CD4-positive, alpha-beta T cell treated with Interleukin-17A for 4 hours (primary cell): ENCODE measurements at regions not wholly inside any gene's neighbourhood (a gene's known extent, or its start where the extent isn't known, plus 50 kb on each side); places are given as distances from the start of the nearest gene placed in this dataset.

ENCODE experiments used
- DNase-seq: peaks from one replicate; pipeline ENCODE4 v3.0.0-alpha.2; 2020; ENCODE audit warnings: mixed read lengths

DNA sequence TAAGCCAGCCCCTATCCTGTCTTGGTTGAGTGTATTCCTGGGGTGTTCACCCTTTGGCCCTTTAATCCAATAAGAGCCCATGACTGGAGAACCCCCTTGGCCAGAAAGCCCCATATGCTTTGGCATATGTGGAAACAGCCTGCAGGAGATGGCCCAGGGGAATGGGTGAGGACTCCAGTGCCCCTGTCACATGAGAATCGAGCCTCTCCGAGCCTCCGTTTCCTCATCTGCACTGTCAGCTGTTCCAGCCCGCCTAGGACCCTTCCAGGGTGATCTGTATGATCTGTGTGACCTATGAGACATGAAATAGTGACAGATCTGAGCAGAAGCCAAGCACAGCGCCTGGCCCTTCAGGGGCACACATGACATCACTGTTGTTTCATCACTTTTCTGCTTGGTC, 300.7 kb downstream of the ZNF536 start:
- DNase-seq: no peak

DNA sequence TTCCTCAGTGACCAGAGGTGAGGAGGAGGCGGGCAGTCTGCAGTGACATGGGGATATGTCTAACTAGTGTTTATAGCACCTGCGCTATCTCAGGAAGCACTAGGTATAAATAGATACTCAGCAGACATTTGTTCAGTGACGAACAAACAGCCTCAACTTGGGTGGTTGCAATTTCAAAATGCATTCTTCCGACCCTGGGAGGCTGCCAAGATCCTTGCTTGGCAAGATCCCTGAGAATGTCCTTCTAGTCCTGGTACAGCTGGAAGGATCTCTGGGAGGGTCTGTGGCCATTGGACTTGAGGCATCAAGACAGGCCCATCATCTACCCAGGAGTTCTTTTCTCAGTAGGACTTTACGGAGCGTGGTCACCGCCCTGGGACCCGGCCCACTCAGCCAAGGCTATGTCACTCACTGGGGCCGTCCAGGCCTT, 299.5 kb downstream of the ZNF536 start:
- no peak for DNase-seq

DNA sequence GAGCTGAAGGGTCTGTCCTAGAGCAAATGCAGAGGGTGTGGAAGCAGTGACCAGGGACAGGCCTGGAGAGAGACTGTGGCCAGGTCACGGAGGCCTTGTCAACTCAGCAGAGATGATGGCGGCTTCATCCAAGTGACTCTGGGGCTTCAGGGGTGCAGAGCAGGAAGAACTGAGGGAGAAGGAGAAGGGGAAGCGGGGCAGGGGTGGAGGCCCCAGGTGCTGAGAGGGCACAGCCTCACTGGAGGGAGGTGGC, 299.1 kb downstream of the ZNF536 start:
- DNase-seq: no peak

DNA sequence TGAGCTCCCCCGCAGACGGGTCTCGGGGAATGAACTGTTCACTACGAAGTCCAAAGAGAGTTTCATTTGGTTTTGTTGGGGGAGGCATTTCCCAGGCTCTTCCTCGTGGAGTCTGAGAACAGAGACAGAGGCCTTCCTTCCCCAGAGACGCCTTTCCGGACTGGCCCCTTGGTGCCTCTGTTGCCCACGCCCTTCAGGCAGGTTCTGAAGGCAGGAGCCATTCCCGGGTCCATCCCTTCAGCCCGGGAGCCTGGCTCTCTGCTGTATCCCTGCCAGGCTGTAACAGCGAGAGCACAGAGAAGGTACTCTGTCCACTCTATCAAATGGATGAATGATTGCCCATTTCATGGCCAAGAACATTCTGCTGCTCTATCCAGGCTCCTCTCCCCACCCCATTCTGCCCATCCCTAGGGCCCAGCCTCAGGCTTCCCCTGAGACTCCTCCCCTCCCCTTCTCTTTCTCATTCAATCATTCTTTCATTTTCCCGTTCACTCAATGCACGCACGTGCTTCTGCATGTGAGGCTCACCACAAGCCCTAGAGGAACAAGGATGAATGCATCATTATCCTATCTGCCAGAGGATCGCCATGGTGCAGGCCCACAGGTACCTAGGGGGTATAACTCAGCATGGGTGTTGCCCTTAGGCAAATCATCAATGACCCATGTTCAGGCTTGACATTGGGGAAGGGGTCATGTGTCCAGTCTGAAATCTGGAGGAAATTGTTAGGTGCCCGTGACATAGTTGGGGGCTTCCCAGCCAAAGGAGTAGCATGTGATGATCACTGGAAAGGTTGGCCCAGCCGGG, 298.6 kb downstream of the ZNF536 start:
- DNase-seq: no peak

DNA sequence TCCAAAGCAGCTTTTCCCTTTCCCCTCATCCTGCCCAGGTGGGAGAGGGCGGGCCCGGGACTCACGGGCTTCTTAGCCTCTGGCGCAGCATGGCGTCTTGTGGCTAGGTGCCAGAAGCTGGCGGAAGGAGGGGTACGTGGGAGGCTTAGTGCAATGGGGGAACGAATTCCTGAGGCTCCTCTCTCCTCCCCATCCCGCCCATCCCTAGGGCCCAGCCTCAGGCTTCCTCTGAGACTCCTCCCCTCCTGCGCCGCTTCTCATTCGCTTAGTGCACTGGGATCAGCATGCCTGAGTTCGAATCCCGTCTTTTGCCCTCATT, 297.8 kb downstream of the ZNF536 start:
- DNase-seq: no peak

DNA sequence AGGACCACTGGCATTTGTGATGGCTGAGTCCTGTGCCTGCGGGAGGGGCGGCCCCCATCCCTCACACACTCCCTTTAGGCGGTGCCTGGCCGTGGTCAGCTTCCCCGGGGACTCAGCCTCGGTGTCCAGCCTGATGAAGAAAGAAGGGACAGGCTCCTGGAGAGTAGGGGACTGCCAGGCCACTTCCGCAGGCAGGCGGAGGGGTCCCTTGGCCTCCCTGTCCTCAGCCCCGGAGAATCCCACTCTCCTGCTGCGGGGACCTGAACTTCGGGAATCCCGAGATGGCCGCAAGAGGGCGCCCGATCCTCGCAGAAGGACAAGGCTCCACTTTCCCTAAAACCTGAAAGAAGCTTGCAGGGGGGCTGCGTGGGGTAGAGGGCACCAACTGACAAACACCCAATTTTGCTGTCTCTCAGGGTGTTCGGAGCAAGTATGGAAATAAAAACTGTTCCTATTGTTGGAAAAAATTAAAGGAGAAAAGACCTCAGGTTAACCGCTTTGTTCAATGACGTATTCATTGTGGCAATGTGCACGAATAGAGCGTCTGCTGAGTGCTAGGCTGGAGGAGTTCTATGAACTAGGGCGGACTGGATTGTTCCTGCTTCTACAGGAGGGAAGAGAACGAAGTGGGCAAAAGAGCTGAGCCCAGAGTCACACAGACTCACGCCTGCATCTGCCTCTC, 297.3 kb downstream of the ZNF536 start:
- peak; percentile 56 for DNase-seq

DNA sequence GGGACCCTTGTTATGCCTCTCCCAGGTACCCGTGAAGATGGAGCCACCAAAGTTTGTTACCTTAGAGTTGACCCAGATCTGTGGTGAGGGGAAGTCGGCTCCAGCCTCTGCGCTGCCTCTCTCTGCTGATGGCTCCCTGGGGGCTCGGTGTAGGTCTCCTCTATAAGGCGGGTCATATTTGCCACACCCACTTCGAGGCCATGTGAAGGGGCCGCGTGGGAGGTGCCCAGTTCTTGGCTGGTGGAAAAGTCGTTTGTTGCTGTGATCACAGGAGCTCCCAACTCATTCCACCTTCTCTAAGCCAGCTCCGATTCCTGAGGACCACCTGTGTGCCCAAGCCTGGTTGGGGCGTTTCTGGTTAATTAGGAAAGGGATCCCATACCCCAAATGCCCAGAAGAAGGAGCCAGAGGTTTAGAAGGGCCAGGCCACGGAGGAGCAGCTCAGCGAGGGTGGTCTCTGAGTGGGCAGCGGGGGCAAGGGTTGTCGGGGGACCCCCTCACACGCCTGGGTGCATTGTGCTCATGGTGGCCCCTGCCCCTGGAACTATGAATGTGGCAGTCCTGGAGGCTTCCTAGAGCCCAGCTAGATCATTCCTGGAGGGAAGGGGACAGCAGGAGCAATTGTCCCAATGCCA, 296.5 kb downstream of the ZNF536 start:
- DNase-seq: no peak

DNA sequence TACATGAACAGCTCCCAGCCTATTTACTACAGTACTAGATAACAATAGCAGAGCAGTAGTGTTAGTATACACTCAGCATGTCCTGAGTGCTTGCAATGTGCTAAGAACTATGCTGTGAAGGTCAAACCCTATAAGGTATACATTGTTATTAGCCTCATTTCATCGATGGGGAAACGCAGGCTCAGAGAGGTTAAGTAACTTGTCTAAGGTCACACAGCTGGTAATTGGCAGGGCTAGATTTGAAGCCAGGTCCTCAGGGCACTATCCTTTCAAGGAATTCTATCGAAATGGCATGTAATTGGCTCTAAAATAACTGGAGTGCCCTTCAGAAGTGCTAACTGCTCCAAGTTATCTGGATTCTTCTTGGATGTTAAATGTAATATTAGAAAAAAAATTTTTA, 295.6 kb downstream of the ZNF536 start:
- no peak for DNase-seq

DNA sequence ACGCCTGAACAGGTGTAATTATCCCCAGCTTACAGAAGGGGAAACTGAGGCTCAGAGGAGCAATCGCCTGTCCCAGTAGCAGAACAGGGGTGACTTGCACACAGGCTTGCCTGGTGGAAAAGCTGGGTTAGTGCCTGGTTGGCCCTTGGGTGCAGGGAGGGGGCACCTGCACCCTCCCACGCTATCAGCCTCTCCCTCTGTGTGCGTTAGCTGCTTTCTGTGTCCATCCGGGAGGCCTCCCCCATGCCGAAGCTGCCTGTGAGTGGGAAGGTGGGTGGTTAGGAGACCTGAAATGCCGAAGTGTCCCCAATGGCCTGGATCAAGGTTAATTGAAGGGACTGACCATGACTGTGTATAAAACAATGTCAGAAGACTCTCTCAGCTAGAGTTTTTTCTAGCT, 295.0 kb downstream of the ZNF536 start:
- no peak for DNase-seq

DNA sequence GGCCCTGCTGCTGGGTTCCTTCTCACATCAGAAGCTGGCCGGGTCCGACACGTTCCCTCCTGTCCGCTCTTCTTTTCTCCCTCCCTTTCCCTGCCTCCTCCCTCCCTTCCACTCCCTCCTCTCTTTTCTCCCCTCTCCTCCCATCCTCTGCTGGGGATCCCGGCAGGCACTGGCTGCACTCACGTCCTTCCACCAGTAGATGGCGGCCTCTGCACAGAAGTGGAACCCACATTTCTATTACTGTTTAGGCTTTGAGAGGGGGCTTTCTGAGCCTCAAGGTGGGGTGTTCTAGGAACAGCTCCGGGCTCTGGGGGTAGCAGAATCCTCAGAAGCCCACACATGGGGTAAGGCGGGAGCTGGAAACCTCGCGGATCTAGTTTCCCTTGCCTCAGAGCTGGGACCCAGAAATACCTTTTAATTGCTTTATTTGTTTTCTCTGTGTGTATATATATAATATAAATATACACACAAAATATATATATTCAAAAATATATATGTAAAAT, 294.2 kb downstream of the ZNF536 start:
- peak; percentile 47 for DNase-seq

DNA sequence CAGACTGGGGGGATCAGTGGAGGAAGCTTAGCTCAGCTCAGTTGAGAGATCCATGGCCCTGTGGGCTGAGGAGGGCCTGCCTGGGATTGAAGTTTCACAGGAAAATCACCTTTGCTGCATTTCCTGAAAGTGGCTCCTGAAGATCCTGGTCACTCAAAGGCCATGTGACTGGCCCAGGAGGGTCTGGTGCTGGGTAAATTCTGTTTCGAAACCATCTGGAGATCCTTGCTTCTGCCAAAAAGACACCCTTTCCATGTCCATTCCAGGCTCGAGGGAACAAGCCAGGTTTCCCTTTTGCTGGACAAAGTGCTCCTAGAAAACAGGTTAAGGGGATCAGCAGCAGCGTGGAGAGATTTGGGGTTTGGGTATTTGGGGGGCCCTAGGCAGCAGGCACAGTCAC, 293.3 kb downstream of the ZNF536 start:
- DNase-seq: no peak

DNA sequence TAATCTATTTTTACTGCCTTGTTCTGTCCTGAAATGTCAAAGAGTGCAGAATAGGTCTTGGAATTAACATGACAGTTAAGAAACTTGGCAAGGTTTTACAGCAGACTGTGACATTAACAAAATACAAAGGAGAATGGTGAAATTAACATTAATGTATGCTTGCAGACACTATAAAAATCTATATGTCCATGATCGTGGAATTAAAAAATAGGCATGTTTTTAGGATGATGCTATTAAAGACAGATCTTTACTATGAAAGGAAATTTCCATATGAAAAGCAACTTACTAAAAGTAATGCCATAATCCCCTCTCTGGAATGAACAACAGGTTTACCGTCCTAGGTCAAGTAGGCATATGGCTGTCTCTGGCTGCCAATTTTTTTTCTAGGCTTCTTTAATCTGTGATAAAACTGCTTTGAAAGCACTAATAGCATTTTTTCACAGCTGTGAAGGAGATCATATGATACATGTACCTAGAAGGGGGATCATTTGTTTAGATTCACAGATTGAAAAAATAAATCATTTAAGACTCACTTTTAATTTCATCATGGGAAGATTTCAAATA, 291.5 kb downstream of the ZNF536 start:
- DNase-seq: no peak

DNA sequence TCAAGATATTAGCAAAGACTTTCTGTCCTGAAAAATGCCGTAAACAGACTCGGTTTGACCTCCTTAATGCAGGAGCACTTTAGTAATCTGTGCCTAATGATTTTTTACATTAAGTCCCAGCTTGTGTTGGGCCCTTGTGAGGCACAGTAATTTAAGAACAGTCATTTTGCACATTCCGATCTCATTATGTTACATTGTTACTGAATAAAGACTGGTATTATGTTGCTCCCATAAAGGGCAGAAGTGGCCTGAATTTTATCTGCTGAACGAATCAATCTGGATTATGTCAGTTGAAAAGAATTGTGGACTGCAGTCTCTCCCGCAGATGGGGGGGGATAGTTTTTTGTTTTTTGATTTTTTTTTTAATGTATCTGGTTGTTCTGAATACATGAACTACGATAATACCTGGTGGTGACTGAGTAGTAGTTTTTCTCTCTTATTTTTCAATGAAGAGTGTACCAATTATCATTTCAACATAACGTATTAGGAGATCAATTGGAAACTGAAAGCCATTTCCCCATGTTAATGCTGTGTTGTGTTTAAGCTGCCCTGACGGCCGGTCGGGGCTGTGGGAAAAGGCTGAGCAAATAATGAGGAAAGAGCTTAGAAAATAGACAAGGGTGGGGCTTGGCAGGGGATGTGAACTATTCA, 290.2 kb downstream of the ZNF536 start:
- DNase-seq: no peak

DNA sequence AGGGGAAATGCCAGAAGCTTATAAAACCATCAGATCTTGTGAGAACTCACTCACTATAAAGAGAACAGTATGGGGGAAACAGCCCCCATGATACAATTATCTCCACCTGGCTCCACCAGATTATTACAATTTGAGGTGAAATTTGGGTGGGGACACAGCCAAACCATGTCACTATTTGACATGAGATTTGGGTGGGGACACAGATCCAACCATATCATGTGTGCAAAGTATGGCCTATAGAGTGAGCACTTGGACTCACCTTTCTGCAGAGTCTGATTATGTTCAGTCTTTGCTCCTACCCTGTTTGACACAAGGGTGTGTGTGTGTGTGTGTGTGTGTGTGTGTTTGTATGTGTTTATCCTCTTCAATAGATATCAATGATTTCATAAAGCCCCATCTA, 287.5 kb downstream of the ZNF536 start:
- no peak for DNase-seq

DNA sequence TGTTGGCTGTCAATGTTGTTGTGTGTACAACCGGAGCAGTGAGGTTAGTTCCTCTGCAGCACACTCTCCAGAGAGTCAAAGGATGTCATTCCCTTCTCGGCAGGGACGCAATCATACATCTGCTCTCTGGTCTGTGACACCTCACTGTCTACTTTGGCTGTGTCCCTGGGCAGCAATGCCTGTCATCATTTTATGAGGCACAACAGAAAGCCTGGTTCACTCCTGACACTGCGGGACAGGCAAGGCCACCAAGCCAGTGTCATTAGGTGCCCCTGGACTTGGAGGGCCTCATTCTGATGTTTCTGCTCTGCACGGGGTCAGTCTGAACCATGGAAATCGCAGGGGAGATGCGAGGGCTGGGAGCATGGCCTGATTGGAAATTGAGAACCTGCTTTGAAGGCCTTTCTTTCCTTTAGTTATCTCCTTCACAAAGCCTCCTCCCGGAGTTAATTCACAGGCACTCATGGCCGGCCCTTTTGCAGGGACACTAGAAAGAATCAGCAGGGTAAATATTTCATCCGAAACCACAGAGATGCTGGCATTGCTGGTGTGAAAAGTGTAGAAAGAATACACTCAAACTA, 284.4 kb downstream of the ZNF536 start:
- no peak for DNase-seq

DNA sequence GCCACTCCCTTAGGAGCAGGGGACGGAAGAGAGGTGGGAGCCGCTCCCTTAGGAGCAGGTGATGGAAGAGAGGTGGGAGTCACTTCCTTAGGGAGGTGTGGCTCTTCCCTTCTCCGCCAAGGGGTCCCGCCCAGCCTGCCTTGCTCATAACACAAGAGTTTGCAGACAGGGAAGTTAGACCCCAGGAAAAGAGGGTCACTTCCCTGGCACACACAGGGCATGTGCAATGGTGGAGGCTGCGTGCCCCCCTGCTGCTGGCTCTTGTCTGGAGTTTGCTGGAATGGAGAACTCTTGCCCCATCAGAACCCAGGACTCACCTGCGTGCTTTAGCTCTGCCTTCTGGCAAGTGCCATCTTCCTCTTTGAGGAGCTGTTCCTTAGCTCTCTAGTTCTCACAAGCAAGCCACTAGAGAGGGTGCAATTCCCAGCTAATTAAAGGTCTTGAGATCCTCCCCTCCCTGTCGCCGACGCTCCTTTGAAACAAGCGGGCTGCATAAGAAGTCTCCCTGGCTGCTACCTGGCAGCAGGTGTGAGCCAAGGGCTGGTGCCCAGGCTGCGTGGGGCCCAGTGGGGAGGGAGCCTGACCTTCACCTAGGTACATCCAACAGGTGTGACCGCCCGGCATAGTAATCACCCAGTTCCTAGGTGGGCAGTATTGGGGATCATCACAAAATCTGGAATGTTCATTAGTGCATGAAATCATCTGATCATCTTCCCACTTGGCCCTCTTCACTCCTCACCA, 281.6 kb downstream of the ZNF536 start:
- no peak for DNase-seq

DNA sequence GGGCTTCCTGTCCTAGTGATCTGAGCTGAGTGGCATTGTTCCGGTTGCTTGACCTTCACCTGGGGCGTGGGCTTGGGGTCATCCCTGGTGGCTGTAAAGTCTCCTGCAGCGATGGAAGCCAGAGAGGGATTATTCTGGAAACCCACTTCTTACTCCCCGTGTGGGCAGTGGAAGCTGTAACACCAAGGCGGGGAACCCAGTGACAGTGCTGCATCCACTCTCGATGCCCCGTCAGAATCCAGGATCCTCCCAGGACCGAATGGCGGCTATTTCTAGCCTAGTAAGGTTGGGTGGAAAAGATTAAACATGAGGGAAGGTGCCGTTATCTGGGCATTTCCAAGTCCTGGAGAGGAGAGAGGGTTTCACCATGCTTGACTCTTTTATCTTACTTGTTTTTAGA, 280.6 kb downstream of the ZNF536 start:
- no peak for DNase-seq

DNA sequence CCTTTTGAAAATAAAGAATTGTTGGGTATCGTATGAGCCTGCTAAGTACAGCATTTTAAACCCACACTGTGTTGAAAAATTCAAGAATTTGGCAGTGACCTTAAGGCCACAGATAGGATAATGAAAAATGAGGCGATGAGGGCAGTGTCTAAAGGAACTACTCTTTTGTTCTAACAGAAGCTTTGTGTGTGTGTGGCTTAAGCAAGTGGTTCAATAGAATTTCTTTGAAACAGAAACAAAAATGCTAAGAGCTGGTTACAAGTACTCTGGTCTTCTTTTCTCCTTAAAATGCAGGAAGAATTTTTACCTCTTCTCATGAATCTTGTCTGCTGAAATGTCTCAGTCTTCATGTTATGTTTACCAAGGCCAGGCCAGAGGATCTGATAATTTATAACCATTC, 279.5 kb downstream of the ZNF536 start:
- DNase-seq: no peak

DNA sequence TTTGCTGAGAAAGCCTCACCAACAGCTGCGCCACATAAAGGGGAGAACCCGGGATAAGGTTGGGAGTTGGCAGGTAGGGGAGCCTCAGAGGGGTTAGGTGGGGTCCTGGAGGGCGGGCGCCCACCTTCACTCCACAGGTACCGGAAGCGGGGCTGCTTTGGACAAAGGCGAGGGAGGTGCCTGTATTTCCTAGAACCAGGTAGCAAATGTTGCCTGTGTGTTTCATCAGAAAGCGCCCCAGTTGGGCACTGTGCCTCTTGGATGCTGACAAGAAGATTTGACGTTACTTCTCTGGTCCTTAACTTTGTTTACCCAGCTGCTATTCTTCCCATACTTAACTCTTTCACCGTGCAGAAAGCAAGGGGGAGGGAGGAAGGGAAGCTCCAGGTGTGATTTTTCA, 278.9 kb downstream of the ZNF536 start:
- DNase-seq: no peak

DNA sequence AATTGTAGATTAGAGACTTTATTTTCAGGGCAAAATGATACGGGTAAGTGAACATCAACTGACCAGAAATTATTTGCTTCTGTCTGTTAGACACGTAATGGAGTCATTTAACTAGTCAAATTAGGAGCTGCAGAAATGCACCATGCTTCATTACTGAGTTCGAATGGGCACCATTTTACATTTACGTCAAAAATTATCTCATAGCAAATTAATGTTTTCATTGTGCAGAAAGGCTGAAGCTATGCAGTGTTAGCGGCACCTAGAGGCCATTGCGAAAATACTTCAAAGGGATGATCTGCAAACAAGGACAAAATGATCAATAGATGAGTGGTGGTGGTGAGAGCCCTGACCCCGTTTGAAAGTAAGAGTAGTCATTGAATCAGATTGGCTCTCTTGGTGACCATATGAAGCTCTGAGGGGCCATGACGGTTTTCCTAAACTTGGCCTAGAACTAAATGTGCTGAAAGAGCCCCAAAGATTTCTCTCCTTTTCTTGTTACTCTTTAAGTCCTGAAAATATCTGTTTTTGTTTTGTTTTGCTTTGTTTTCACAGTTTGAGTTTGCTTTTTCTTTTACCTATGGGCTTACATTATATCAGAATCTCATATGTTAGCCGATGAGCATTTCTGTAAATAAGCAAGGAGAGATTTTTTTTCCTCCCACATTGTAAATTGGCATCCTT, 277.9 kb downstream of the ZNF536 start:
- DNase-seq: peak; percentile 13
